Lower leg skin (tissue), 3 donors: ENCODE measurements at regions not wholly inside any gene's neighbourhood (a gene's known extent, or its start where the extent isn't known, plus 50 kb on each side); places are given as distances from the start of the nearest gene placed in this dataset.

Experiments used
- POLR2A ChIP-seq, 2 donors: fragments of 450-650 bp; IDR thresholded peaks; one replicate each; pipeline ENCODE4 v1.6.1; 2016 to 2017; ENCODE audit warnings: antibody characterized with exemption in 2 of 2, mild to moderate bottlenecking in 1 of 2, moderate library complexity in 1 of 2
- TF ChIP-seq, protein P1 (sequence below), 3 donors: fragments of 450-650 bp; IDR thresholded peaks; one replicate each; pipeline ENCODE4 v1.5.1; 2016; ENCODE audit warnings: antibody characterized with exemption in 3 of 3, mild to moderate bottlenecking in 3 of 3, moderate library complexity in 2 of 3

DNA sequence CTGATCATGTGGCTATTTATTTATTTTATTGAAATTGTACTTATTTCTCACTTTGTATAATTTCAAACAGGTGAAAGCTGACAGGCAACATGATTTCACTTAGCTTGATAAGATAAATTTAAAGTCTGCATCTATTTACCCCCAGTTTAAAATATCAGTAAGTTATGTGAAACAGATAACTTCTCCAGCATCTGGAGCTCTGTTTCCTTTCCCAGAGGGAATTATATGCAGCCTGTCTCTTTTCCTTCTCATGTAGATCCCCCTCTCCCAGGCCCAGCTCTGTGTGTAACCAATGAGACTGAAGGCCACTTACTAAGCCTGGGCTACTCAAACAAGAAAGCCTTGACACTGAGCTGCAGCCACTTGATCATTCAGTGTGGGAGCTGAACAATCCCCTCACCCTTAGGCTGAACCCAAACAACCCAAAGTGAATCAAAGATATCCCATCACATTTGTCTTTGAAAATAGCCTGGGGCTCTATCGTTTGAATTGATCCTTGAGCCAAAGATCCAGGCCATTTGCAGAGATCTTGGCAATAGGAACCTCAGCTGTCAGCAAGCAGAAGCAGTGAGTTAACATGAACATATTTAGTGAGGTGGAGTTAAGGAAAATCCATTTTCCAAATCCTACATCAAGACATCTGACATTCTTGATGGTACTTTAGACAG lies 383.9 kb downstream of the TGFB2 start:
- TF ChIP-seq, protein P1, sequence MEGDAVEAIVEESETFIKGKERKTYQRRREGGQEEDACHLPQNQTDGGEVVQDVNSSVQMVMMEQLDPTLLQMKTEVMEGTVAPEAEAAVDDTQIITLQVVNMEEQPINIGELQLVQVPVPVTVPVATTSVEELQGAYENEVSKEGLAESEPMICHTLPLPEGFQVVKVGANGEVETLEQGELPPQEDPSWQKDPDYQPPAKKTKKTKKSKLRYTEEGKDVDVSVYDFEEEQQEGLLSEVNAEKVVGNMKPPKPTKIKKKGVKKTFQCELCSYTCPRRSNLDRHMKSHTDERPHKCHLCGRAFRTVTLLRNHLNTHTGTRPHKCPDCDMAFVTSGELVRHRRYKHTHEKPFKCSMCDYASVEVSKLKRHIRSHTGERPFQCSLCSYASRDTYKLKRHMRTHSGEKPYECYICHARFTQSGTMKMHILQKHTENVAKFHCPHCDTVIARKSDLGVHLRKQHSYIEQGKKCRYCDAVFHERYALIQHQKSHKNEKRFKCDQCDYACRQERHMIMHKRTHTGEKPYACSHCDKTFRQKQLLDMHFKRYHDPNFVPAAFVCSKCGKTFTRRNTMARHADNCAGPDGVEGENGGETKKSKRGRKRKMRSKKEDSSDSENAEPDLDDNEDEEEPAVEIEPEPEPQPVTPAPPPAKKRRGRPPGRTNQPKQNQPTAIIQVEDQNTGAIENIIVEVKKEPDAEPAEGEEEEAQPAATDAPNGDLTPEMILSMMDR (IDR thresholded peaks at IDR 0.05) = no peak
- TF ChIP-seq POLR2A (IDR thresholded peaks at IDR 0.05) = no peak
